ENCODE measurements at regions not wholly inside any gene's neighbourhood (a gene's known extent, or its start where the extent isn't known, plus 50 kb on each side); places are given as distances from the start of the nearest gene placed in this dataset.

DNA sequence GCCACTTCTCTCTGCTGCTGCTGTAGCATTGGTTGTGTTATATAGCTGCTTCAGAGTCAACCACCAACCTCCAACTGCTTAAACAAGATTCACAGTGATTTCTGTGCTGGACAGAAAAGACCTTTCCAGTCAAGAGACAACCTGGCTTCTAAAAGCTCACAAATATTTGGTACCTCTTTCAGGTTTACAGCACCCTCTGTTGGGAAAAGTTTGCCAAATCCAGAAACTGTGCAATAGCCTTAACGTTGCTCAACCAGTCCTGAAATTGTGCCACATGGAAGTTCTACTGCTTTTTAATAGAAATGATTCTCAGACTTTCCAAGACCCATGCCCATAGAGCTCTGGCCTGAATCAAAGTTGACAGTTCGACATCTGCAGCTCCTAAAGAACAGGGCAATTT, 842.1 kb upstream of the HTR2C start:
- no peak for DNase-seq (ENCODE audit: low spot score)

DNA sequence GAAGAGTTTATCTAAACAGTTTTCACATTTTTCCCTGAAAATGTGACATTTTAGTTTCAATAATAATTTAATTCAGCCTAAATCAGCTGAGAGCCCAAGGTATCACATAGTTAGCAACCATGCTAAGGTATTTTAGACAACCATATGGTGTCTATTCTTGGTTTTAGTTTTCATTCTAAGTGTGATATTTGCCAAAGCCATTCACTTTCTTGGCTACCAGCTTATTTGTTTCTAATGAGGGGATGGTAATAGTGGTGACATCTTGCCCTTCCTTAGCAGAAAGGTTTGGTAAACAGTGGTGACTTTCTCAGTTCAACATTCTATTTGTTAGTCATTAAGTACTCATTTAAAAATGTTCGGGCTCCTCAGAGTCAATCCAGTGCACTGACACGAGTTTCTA, 854.9 kb upstream of the HTR2C start:
- DNase-seq (ENCODE audit: low spot score): no peak

DNA sequence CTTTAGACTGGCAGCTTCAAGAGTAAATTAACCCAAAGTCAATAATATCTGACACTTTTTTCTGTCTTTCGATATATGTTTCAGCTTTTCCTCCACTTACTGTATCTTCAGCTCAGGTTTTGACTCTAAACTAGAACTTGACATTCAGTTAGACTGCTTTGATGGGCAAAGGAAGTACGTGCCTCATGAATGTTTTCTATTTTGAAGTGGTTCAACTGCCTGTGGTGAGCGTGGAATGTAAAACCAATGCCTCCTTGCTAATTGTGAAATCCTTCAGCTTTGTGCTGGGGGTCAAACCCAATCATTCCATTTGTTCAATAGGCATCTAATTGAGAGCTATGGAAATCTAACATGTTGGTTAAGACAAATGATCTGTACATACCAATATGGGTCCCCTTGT, 857.0 kb upstream of the HTR2C start:
- DNase-seq (ENCODE audit: low spot score): no peak

DNA sequence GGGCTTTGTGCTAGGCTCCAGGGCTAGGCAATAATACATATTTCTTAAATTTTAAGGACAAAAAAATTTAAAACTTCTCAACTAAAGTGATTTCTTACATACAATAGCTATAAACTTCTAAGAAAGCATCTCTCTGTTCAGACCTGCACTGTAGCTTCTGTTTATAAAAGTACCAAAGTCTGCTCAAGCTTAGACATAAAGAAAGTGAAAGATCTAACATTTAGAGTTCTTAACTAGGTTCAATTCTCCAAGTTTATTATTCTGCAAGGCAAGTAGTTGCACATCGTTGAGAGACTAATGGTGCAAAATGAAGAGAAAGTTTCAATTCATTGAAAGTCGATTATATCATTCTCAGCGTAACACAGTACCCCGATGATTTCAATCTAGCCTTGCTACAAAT, 857.4 kb upstream of the HTR2C start:
- no peak for DNase-seq (ENCODE audit: low spot score)

DNA sequence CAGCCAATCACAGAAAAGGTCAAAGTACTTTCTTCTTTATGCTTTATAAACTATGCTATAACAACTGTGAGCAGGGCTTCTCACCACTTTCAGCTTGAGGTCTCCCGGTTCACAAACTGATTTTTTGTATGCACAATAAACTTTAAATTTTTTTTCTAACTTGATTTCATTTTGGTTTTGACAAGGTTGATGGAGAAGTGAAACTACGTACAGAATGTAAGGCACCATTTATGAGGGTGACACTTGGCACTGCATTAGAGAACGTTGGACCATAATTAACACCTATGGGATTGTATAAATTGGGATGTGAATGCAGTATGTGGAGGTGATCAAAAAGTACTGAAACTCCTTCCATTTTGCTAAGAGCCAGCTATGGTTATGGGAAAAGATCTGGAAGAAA, 857.9 kb upstream of the HTR2C start:
- no peak for DNase-seq (ENCODE audit: low spot score)

DNA sequence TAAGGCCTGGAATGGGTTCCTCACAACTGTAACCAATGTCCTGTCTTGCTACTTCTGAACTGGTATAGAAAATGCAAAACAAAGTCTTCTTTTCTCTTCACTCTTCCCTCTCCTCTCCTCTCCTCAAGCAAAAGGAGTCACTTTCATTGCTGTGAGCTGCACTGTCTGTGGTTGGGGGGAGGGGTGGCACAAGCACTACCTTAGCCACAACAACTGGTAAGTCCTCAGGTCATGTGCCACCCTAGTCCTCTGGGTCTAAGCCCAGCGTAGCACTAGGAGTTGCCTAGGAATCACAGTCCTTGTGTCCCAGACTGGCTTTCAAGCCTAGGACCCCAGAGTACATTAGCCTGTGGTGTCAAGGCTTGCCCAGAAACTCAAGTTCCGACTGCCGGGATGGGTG, 859.3 kb upstream of the AMOT start:
- no peak for DNase-seq (ENCODE audit: low spot score)

DNA sequence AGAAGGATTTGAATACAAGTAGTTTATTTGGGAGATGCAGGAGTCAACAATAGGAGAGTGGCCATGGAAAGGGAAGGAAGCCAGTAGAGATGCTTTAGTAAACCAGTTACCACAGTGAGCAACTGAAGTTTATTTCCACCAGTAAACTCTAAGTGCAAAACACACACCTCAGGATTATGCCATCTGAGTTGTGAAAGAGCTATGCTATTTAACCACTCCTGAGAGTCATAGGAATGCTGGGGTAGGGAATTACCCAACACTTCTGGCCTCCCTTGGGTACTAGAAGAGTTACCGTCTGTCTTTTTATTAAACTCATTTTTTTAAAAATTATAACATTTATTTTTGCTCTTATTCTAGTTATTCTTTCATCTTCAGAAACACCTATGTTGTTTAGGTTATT, 834.6 kb upstream of the AMOT start:
- no peak for DNase-seq (ENCODE audit: low spot score)

DNA sequence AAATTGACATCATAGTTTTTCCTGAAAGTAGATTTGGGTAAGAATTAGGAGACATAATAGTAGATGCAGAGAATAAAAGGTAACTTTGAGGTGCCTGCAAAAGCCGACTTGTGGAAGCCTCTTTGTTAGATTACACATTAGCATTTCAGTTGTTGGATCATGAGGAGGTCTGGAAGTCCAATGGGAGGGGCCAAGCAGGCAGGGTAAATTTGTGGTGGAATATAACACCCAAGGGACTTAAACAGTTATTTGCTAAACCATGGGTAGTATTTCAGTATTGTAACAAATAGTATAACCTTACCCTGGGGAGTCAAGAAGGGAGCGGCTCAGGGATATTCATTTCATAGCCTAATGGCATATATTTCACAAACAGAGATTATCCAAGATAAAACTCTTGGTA, 810.7 kb upstream of the AMOT start:
- no peak for DNase-seq (ENCODE audit: low spot score)

DNA sequence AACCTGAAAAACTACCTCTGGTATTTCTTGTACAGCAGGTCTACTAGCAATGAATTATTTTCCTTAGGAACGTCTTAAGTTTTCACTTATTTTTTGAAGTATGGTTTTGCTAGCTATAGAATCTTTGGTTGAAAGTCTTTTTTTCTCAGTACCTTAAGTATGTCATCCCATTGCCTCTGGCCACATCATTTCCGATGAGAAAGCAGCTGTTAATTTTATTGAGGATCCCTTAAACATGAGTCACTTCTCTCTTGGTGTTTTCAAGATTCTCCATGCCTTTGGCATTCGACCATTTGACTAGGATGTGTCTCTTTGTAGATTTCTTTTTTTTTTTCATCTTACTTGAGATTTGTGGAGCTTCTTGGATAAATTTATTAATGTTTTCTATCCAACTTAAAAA, 803.8 kb upstream of the AMOT start:
- no peak for DNase-seq (ENCODE audit: low spot score)

DNA sequence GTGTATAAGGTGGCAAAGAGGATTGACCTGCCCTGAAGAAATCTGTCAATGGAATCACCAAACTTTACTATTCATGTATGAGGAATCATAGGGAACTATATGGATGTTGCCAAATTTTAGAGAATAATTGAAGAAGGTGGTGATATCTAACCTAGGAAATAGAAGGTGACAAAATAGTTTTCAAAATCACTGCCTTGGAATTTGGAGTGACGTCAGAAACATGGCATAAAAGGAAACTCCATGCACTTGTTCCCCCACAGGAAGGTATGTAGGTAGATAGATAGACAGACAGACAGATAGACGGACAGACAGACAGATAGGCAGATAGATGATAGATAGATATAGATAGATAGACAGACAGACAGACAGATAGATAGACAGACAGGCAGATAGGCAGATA, 793.9 kb upstream of the AMOT start:
- DNase-seq (ENCODE audit: low spot score): no peak

DNA sequence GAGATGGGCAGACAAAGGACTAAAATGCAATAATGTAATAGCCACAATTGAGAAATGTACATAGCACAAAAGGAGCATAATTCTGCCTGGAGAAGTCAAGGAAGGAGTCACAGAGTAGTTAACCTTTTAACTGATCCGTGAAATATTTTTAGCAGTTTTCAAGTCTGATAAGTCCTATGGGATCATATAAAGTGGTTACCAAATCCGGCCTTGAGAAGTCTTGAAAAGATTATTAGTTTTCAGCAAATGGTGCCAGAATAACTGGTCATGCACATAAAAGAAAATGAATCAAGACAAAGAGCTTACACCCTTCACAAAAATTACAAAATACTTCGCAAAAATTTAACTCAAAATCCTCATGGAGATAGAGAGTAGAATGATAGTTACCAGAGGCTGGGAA, 788.7 kb upstream of the AMOT start:
- no peak for DNase-seq (ENCODE audit: low spot score)

DNA sequence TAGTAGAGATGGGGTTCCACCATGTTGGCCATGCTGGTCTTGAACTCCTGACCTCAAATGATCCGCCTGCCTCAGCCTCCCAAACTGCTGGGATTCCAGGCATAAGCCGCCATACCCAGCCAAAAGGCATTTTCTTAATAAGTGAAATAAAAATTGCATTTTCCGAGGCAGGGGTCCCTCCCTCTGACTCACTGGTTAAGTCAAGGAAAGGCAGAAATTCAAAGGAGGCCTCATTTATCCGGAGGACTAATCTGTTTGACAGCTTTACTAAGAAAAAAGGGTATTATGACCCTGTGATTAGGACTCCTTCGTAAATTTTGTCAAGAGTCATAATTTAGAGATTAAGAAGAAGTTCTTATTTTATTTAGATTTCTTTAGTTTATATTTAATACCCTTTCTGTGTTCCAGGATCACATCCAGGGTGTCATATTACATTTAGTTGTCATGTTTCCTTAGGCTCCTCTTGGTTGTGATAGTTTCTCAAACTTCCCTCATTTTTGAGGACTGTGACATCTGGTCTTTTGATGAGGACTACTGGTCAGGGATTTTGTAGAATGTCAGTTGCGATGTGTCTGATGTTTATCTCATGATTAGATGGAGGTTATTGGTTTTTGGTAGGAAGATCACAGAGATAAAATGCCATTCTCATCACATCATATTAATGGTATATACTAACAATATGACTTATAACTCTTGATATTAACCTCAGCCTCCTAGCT, 753.7 kb upstream of the AMOT start:
- no peak for DNase-seq (ENCODE audit: low spot score)

DNA sequence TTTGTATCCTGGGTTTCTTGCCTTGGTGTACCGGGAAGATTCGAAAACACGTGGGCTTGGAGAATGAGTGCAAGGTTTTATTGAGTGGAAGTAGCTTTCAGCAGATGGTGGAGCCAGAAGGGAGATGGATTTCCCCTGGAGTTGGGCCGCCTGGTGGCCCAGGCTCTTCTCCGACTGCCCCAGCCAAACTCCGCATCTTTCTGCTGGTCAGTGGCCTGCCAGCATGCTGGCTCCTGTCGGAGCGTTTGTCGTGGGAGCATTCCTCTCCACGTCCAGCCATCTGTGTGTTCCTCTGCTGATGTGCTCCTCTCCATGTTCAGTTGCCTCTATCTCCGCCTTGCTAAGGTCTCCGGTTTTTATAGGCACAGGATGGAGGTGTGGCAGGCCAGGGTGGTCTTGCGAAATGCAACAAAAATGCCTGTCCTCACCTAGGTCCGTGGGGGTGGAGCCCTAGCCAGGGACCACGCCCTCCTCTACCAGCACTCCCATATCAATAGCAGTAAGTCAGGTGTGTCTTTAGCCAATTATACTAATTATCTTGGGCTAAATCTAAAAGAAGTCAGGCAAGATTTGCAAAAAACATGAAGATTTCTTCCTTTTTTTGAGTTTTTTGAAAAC, 745.8 kb upstream of the AMOT start:
- no peak for DNase-seq (ENCODE audit: low spot score)

DNA sequence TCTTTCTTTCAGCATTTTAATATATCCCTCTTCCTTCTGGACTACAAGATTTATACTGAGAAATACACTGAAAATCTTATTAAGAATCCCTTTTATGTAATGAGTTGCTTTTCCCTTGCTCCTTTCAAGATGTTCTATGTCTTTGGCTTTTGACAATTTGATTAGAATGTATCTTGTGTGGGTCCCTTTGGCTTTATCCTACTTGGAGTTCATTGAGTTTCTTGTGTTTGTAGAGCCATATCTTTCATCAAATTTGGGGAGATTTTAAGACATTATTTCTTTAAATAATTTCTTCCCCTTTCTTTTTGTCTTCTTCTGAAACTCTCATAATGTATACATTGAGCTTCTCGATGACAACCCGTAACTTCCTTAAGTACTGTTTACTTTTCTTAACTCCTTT, 739.9 kb upstream of the AMOT start:
- DNase-seq (ENCODE audit: low spot score): no peak

DNA sequence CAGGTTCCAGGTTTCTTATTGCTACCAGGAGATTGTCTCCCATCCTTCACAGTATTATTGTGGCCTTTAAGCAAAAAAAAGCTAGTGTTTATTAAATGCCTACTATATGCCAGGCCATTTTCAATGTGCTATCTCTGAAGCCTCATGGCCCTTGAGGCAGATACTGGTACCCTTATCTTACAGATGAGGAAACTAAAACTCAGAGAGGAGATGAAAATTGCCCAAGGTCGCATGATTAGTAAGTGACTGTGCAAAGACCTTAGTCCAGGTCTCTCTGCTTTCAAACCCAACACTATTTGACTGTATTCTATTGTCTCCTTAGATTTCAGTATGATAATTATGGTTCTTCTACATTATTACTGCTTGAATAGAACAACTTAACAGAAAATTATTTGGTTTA, 717.9 kb upstream of the AMOT start:
- no peak for DNase-seq (ENCODE audit: low spot score)

DNA sequence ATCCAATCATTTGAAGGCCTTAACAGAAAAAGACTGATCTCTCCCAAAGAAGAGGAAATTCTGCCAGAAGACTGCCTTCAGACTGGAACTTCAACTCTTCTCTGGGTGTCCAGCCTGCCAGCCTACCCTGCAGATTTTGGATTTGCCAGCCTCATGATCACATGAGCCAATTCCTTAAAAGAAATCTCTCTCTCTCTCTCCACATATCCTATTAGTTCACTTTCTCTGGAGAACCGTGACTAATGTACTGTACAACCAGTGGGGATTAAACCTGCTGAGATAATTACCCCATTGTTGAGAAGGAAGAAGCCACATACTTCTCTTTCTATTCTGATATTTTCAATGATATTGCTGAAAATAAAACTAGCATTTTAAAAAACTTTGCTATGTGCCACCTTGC, 711.3 kb upstream of the AMOT start:
- DNase-seq (ENCODE audit: low spot score): no peak

DNA sequence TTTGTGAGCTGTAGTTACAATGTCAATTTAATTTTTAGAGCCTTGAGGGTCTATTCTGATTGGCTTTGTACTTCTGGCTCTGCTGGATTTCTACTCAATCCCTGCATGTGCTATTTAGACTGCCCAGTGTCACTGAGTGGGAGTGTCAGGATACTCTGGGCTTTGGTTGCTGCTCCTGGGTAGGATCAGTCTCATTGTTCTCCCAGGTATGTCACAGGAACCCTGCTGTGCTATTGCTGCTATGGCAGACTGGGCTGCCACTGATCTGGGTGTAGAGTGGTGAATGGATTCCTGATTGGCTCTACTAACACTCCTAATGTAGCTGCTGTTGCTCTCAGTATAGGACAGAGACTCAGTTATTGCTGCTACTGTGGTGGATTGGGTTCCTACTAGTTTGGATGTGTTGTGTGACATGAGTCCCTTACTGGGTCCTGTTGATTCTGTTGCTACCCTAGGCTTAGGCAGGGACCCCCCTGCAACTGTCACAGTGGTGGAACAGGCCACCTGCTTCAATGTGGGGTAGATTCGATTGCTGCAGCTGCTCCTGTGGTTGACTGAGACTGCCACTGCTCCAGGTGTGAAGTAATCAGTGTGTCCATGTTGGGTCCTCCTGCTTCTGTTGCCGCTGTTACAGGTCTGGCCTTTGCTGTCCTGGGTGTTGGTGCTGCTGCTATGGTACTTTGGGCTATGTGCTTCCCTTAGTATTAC, 707.8 kb upstream of the AMOT start:
- DNase-seq (ENCODE audit: low spot score): no peak

DNA sequence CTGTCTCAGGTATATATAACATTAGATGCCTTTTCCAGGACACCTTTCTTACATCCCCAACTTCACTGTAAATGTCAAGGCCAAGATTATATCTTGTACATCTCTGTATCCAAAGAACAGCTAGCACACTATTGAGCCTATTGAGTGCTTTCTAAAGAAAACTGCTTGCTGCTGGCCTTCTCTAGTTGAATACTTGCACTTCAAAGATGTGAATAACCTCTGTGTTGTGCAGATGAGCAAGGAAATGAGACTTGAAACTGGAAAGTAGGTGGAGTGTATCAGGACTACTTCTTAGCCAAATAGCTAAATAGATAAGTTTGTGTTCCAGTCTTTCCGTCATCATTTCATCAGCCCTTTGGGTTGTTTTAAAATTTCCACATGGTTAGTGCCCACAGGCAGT, 704.4 kb upstream of the AMOT start:
- no peak for DNase-seq (ENCODE audit: low spot score)

DNA sequence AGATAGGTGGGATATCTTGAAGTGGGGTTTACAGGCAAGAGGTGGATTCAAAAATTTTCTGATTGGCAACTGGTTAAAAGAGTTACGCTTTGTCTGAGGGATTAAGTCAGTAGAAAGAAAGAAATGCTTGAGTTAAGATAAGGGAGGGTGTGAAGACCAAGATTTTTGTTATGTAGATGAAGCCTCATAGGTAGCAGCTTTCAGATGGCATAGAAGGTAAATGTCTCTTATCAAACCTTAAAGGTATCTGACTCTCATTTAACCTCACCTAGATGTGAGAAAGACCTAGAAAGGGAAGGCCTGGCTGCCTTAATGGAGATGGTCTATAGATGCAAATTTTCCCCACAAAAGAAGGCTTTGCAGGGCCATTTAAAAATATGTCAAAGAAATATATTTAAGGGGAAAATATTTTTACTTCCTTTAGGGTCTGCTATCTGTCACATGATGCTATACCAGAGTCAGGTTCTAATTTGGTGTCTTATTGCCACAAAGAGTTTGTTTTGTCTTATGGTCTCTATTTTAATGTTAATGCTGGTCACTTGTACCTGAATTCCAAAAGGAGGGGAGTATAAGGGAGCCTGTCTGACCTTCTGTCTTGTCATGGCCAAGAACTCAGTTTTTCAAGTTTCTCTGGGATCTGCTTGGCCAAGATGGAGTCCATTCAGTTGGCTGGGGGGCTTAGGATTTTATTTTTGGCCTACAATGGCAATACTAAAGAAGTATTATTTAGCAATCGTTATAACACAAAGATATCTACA, 699.1 kb upstream of the AMOT start:
- DNase-seq (ENCODE audit: low spot score): no peak

DNA sequence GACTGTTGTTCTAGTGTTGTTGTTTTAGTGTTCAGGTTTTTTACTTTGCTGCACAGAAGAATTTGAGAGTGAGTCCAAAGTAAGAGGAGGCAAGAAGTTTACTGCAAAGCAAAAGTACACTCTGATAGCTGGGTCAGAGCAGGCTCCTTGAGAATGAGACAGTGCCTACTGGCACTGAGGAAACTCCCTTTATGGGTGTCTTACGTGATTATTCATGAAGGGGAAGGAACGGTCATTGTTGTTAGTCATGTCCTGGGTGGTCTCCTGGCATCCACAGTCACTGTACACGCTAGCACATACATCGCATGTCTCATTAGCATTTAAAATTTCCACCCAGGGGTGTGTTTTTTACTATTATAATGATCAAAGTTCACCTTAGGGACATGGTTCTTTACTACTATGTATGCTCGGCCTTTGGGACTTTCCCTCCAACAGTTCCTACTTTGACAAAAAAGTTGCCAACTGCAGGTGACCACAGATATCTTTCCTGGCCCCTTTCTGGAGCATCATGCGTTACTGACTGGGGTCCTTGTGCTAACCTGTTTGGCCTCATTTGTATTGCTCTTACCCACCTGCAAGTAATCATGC, 688.9 kb upstream of the AMOT start:
- no peak for DNase-seq (ENCODE audit: low spot score)

DNA sequence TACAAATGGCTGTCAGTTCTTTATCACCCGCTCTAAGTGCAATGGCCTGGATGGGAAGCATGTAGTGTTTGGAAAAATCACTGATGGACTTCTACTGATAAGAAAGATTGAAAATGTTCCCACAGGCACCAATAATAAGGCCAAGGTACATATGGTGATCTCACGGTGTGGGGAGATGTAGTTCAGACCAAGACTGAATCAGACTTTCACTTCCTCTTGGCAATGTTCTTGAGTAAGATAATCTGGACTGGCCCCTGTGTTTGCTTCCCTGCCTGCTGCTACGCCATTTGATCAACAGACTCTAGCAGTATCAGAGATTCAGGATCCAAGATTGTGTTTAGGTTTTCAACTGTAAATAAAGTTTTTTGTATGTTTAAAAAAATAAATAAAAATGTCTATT, 682.2 kb upstream of the AMOT start:
- DNase-seq (ENCODE audit: low spot score): no peak

DNA sequence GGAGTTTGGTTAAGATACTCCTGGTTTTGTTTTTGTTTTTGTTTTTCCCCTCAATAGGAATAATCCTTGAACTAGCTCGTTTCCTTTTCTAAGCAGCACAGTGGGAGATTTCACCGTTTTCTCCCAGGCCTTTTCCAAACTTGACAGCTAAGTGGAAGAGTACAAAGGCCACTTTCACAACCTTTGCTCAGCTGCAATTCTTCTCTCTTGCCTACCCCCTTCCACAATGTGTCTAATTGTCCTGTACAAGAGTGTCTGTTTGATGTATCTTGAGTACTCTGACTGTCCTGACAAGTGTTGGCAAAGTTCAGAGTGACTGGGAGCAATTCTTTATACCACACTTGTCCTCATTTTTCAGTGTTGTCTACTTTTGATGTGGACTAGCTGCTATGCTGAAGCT, 674.3 kb upstream of the AMOT start:
- no peak for DNase-seq (ENCODE audit: low spot score)
